ENCODE measurements at regions not wholly inside any gene's neighbourhood (a gene's known extent, or its start where the extent isn't known, plus 50 kb on each side); places are given as distances from the start of the nearest gene placed in this dataset.

DNA sequence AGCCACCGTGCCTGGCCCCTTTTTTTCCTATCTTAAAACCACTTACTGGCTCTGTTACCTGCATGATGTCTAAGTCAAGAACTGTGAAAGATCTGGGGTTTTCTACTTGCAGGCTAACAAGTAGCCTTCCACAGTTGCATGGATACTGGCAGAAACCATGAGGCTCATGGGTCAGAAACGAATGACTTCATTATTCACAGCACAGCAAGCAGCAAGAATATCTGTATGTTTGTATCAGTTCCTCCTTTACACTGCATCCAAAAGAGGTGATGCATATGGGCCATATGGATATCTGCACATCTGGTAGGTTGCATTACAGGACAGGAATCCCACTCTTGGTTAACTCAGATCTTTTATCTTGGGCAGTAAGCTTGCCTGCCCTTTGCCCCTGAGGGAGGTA, 154.9 kb upstream of the NUDT6 start:
- TF ChIP-seq, protein P1, sequence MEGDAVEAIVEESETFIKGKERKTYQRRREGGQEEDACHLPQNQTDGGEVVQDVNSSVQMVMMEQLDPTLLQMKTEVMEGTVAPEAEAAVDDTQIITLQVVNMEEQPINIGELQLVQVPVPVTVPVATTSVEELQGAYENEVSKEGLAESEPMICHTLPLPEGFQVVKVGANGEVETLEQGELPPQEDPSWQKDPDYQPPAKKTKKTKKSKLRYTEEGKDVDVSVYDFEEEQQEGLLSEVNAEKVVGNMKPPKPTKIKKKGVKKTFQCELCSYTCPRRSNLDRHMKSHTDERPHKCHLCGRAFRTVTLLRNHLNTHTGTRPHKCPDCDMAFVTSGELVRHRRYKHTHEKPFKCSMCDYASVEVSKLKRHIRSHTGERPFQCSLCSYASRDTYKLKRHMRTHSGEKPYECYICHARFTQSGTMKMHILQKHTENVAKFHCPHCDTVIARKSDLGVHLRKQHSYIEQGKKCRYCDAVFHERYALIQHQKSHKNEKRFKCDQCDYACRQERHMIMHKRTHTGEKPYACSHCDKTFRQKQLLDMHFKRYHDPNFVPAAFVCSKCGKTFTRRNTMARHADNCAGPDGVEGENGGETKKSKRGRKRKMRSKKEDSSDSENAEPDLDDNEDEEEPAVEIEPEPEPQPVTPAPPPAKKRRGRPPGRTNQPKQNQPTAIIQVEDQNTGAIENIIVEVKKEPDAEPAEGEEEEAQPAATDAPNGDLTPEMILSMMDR (conservative IDR thresholded peaks at IDR 0.05; ENCODE audit: low read depth), result no peak
- DNase-seq (ENCODE audit: low spot score), result no peak
- CTCF ChIA-PET, result no interaction called here
- H3K27ac ChIP-seq, result no peak overlapping the region
- POLR2A ChIA-PET (ENCODE audit: low non-redundant PET), result no interaction called here

DNA sequence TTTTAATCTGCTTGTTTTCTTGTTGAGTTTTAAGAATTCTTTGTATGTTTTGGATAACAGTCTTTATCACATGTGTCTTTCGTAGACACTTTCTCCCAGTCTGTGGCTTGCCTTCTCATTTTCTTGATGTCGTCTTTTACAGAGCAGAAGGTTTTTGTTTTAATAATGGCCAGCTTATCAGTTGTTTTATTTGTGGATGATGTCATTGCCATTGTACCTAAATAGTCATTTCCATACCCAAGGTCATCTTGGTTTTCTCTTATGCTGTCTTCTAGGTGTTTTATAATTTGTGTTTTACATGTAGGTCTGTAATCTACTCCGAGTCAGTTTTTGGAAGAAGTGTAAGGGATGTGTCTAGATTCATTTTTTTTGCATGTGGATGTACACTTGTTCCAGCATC, 159.6 kb upstream of the NUDT6 start:
- TF ChIP-seq, protein P1 (conservative IDR thresholded peaks at IDR 0.05; ENCODE audit: low read depth), result no peak
- no peak for DNase-seq (ENCODE audit: low spot score)
- ChIA-PET POLR2A (ENCODE audit: low non-redundant PET) (no interaction called here), CTCF (no interaction called here)
- H3K27ac ChIP-seq, result no peak overlapping the region

DNA sequence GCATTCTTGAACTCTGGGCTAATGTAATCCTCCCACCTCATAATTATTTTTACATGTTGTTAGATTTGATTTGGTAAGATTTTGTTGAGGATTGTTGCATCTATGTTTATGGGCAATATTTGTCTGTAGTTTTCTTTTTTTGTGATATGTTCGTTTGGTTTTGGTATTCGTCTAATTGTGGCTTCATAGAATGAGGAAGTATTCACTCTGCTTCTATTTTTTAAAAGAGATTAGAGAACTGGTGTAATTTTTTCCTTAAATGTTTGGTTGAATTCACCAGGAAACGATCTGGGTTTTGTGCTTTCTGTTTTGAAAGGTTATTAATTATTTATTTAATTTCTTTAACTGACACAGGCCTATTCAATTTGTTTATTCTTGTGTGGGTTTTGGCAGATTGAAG, 161.2 kb upstream of the NUDT6 start:
- no peak for DNase-seq (ENCODE audit: low spot score)
- ChIA-PET POLR2A (ENCODE audit: low non-redundant PET) (no interaction called here), CTCF (no interaction called here)
- TF ChIP-seq, protein P1 (conservative IDR thresholded peaks at IDR 0.05; ENCODE audit: low read depth), result no peak
- no peak overlapping the region for H3K27ac ChIP-seq

DNA sequence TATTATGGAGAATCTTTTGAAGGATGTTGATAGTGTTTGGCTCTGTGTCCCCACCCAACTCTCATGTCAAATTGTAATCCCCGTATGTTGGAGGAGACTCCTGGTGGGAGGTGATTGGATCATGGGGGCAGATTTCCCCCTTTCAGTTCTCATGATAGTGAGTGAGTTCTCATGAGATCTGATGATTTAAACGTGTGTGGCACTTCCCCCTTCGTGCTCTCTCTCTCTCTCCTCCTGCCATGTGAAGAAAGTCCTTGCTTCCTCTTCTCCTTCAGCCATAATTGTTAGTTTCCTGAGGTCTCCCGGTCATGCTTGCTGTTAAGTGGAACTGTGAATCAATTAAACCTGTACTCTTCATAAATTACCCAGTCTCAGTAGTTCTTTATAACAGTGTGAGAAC, 166.1 kb upstream of the NUDT6 start:
- no peak for DNase-seq (ENCODE audit: low spot score)
- TF ChIP-seq, protein P1 (conservative IDR thresholded peaks at IDR 0.05; ENCODE audit: low read depth), result no peak
- H3K27ac ChIP-seq, result no peak overlapping the region
- POLR2A ChIA-PET (ENCODE audit: low non-redundant PET), result no interaction called here
- CTCF ChIA-PET, result no interaction called here

DNA sequence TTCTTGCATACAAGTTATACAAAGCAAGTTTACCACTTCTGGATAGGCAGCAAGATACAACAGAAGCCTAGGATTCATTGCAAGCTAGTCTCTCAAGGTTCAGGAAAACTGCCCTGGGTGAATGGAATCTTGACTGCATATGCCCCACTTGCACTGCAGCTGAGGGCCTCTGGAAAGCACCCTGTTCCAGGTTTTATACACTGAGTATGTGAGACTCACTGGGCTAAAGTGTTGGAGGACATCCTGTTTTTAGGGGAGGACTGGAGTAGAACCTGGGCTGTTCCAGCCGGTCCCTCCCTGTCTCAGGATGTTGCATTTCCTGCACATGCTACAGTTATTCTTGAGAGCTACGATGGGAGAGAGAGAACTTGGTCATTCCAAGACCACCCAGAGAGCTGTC, 168.5 kb upstream of the NUDT6 start:
- POLR2A ChIA-PET (ENCODE audit: low non-redundant PET), result no interaction called here
- TF ChIP-seq, protein P1 (conservative IDR thresholded peaks at IDR 0.05; ENCODE audit: low read depth), result no peak
- DNase-seq (ENCODE audit: low spot score), result no peak
- CTCF ChIA-PET, result no interaction called here
- H3K27ac ChIP-seq, result no peak overlapping the region

DNA sequence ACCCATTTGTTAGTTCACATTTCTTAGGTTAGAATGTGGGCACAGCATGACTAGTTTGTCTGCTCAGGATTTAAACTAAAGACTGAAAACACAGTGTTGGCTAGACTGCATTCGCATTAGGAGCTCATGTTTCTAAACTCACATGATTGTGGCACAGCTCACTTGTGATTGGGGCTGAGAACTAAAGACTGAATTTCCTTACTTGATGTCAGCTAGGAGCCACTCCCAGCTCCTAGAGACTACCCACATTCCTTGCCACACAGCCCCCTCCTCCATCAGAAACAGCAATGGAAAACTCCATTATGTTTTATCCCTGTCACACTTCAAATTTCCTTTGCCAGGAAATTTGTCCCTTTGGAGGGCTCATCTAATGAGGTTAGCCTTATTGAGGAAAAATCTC, 170.2 kb upstream of the NUDT6 start:
- no peak for DNase-seq (ENCODE audit: low spot score)
- ChIA-PET CTCF (no interaction called here), POLR2A (ENCODE audit: low non-redundant PET) (no interaction called here)
- TF ChIP-seq, protein P1 (conservative IDR thresholded peaks at IDR 0.05; ENCODE audit: low read depth), result no peak
- H3K27ac ChIP-seq, result no peak overlapping the region

DNA sequence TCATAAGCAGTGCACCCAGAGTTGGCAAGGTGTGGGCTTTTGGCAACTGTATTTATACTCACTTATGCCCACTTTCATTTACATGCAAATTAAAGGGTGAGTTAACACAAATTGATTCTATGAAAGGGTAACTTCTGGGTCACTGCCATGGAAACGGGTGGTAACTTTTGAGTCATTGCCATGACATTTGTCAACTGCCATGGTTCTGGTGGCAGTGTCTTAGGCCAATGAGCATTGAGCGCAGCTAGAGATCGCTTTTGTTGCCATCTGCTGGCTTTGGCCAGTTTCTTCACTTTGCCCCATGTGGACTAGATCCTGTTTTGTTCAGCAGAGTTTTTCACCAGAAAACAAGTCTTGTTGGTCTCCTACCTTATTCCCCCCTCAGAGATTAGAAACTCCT, 170.8 kb upstream of the NUDT6 start:
- TF ChIP-seq, protein P1 (conservative IDR thresholded peaks at IDR 0.05; ENCODE audit: low read depth), result no peak
- no peak for DNase-seq (ENCODE audit: low spot score)
- ChIA-PET POLR2A (ENCODE audit: low non-redundant PET) (no interaction called here), CTCF (no interaction called here)
- H3K27ac ChIP-seq, result no peak overlapping the region

All from RWPE1 (cell line).